H1 (cell line): ENCODE measurements at regions not wholly inside any gene's neighbourhood (a gene's known extent, or its start where the extent isn't known, plus 50 kb on each side); places are given as distances from the start of the nearest gene placed in this dataset.

ENCODE experiments used
- CTCF ChIA-PET: fragments of 300-600 bp; sonication (Branson Sonifier 250); formaldehyde crosslinking; loops from one replicate; lab custom pipeline; 2021; ENCODE audit not compliant: partially characterized antibody; lab: Charles Lee
- POLR2A ChIA-PET: fragments of 300-600 bp; sonication (Branson Sonifier 250); formaldehyde crosslinking; loops from one replicate; lab custom pipeline; 2021; ENCODE audit warnings: inconsistent platforms; ENCODE audit not compliant: partially characterized antibody; lab: Charles Lee
- DNase-seq, 2 experiments: peaks; one replicate each; pipeline versions ENCODE4 v3.0.0 to v3.0.0-alpha.2; 2010 to 2022; ENCODE audit warnings: low spot score in 2 of 2, low read depth in 1 of 2, mixed read lengths in 1 of 2
- FAIRE-seq: peaks from 2 replicates; lab custom pipeline; 2011; peaks lifted over from hg19 to GRCh38; lab: Jason Lieb, UNC
- H2AFZ ChIP-seq: 2 replicates; pipeline ENCODE4 v1.8.1; 2012; ENCODE audit warnings: low read length, inconsistent platforms
- H2AK5ac ChIP-seq: 2 replicates; pipeline ENCODE4 v1.6.1; 2013; ENCODE audit warnings: low read depth, low read length
- H2BK120ac ChIP-seq: replicated peaks from 2 replicates; pipeline ENCODE3; 2013; ENCODE audit warnings: low read depth, low read length, inconsistent platforms
- H2BK12ac ChIP-seq: 2 replicates; pipeline ENCODE4 v1.6.1; 2013; ENCODE audit warnings: low read depth, low read length
- H2BK15ac ChIP-seq: 2 replicates; pipeline ENCODE4 v1.6.1; 2013; ENCODE audit warnings: low read length
- H2BK20ac ChIP-seq: 2 replicates; pipeline ENCODE4 v1.6.1; 2013; ENCODE audit warnings: low read length
- H2BK5ac ChIP-seq: 2 replicates; pipeline ENCODE4 v1.6.1; 2013; ENCODE audit warnings: low read depth, low read length
- H3K14ac ChIP-seq: 2 replicates; pipeline ENCODE4 v1.6.1; 2013; ENCODE audit warnings: inconsistent platforms; ENCODE audit not compliant: insufficient read length
- H3K18ac ChIP-seq: 2 replicates; pipeline ENCODE4 v1.6.1; 2013; ENCODE audit warnings: low read length; ENCODE audit errors: extremely low read depth
- H3K23ac ChIP-seq: 2 replicates; pipeline ENCODE4 v1.6.1; 2013; ENCODE audit warnings: inconsistent platforms; ENCODE audit not compliant: insufficient read length
- H3K23me2 ChIP-seq: 2 replicates; pipeline ENCODE4 v1.6.1; 2013; ENCODE audit warnings: low read depth, low read length
- H3K27ac ChIP-seq: 2 replicates; pipeline ENCODE4 v1.6.1; 2011; ENCODE audit warnings: low read depth, low read length, inconsistent platforms
- H3K27me3 ChIP-seq, 4 experiments: replicated peaks in 1 of 4; 1 replicate in 1 of 4; 2 replicates in 3 of 4; pipeline versions ENCODE4 v1.6.1 to v1.8.1; 2011 to 2013; ENCODE audit warnings: low read length in 3 of 4, mild to moderate bottlenecking in 3 of 4, inconsistent platforms in 2 of 4, mixed read lengths in 2 of 4, moderate library complexity in 1 of 4; ENCODE audit not compliant: control insufficient read depth in 3 of 4, insufficient read depth in 3 of 4; ENCODE audit errors: extremely low read depth in 1 of 4
- H3K36me3 ChIP-seq, 4 experiments: 2 replicates each; pipeline versions ENCODE4 v1.6.1 to v1.8.1; 2011 to 2013; ENCODE audit warnings: mild to moderate bottlenecking in 4 of 4, low read length in 3 of 4, moderate library complexity in 2 of 4, control low read depth in 1 of 4, inconsistent platforms in 1 of 4; ENCODE audit not compliant: insufficient read depth in 4 of 4, control insufficient read depth in 2 of 4
- H3K4ac ChIP-seq: replicated peaks from 2 replicates; pipeline ENCODE3; 2013; ENCODE audit warnings: low read length, low read depth, mixed read lengths, inconsistent platforms; ENCODE audit not compliant: insufficient read length
- H3K4me1 ChIP-seq, 4 experiments: replicated peaks in 1 of 4; 1 replicate in 1 of 4; 2 replicates in 3 of 4; pipeline versions ENCODE4 v1.6.1 to v1.8.1; 2011 to 2013; ENCODE audit warnings: low read length in 3 of 4, inconsistent platforms in 2 of 4, mixed read lengths in 1 of 4; ENCODE audit not compliant: insufficient read depth in 4 of 4, control insufficient read depth in 3 of 4
- H3K4me2 ChIP-seq, 2 experiments: 2 replicates each; pipeline versions ENCODE4 v1.6.1 to v1.8.1; 2011 to 2013; ENCODE audit warnings: low read depth in 2 of 2, low read length in 2 of 2, control low read depth in 1 of 2, inconsistent platforms in 1 of 2, mild to moderate bottlenecking in 1 of 2; ENCODE audit not compliant: insufficient read depth in 1 of 2
- H3K4me3 ChIP-seq, 4 experiments: fragments of 200-600, 300-600 bp in 1 of 4; sonication (generic), shearing (Covaris generic), sonication (Bioruptor Twin) in 1 of 4; 2 replicates each; pipeline versions ENCODE4 v1.5.1 to v1.8.1; 2011 to 2016; ENCODE audit warnings: low read length in 4 of 4, low read depth in 3 of 4, control low read depth in 2 of 4, inconsistent platforms in 2 of 4, mild to moderate bottlenecking in 2 of 4, mixed read lengths in 1 of 4, moderate library complexity in 1 of 4; ENCODE audit not compliant: insufficient read depth in 2 of 4; ENCODE audit errors: extremely low read depth in 1 of 4
- H3K56ac ChIP-seq: replicated peaks from 2 replicates; pipeline ENCODE3; 2013; ENCODE audit warnings: low read depth, mild to moderate bottlenecking, mixed read lengths, low read length, inconsistent platforms; ENCODE audit not compliant: insufficient read length
- H3K79me1 ChIP-seq: 2 replicates; pipeline ENCODE4 v1.6.1; 2013; ENCODE audit warnings: low read depth, low read length, control low read depth
- H3K79me2 ChIP-seq, 2 experiments: 2 replicates each; pipeline versions ENCODE4 v1.6.1 to v1.8.1; 2012 to 2013; ENCODE audit warnings: low read length in 2 of 2, mild to moderate bottlenecking in 2 of 2, inconsistent platforms in 1 of 2; ENCODE audit not compliant: insufficient read depth in 2 of 2, control insufficient read depth in 1 of 2
- H3K9ac ChIP-seq, 4 experiments: replicated peaks in 1 of 4; 1 replicate in 1 of 4; 2 replicates in 3 of 4; pipeline versions ENCODE4 v1.6.1 to v1.8.1; 2011 to 2013; ENCODE audit warnings: low read depth in 3 of 4, low read length in 3 of 4, control low read depth in 2 of 4, mild to moderate bottlenecking in 2 of 4, moderate library complexity in 2 of 4, inconsistent platforms in 1 of 4; ENCODE audit errors: extremely low read depth in 1 of 4
- H3K9me3 ChIP-seq, 2 experiments: 2 replicates each; pipeline versions ENCODE4 v1.6.1 to v1.8.1; 2012 to 2013; ENCODE audit warnings: mild to moderate bottlenecking in 2 of 2, moderate library complexity in 2 of 2, control low read depth in 1 of 2, inconsistent platforms in 1 of 2, low read depth in 1 of 2, low read length in 1 of 2, mixed read lengths in 1 of 2; ENCODE audit not compliant: insufficient read depth in 2 of 2
- H4K20me1 ChIP-seq, 2 experiments: replicated peaks in 1 of 2; 2 replicates each; pipeline versions ENCODE3 to v1.8.1; 2011 to 2013; ENCODE audit warnings: inconsistent platforms in 2 of 2, low read length in 2 of 2, mild to moderate bottlenecking in 1 of 2; ENCODE audit not compliant: insufficient read depth in 2 of 2, control insufficient read depth in 1 of 2
- H4K5ac ChIP-seq: 2 replicates; pipeline ENCODE4 v1.6.1; 2013; ENCODE audit warnings: low read length, low read depth, mixed read lengths, inconsistent platforms; ENCODE audit not compliant: insufficient read length
- H4K8ac ChIP-seq: 2 replicates; pipeline ENCODE4 v1.8.0; 2013; ENCODE audit warnings: mild to moderate bottlenecking, moderate library complexity, low read length, inconsistent platforms; ENCODE audit not compliant: insufficient read depth; ENCODE audit errors: extremely low read depth
- H4K91ac ChIP-seq: replicated peaks from 2 replicates; pipeline ENCODE3; 2013; ENCODE audit warnings: low read length, mixed read lengths, inconsistent platforms; ENCODE audit not compliant: insufficient read length
- WGBS, 2 experiments: shearing (Covaris generic) in 1 of 2; methylation state at CpG; one replicate each; pipeline versions ENCODE4 v1.1.6 to v1.1.7; 2013 to 2015; ENCODE audit warnings: low lambda C conversion rate in 2 of 2, mixed read lengths in 2 of 2, inconsistent platforms in 1 of 2, low coverage in 1 of 2, missing lambda C conversion rate in 1 of 2; ENCODE audit not compliant: insufficient replicate concordance in 2 of 2, insufficient coverage in 1 of 2, insufficient read length in 1 of 2; ENCODE audit errors: extremely low coverage in 1 of 2, missing lambda C conversion rate in 1 of 2; 5-methylcytosine and 5-hydroxymethylcytosine counted together

- Histone ChIP-seq H3K9me3 (no peaks in the 10 kb centered on the region), H4K8ac (no peak overlapping the region), H3K79me2 (peaks cover 28 to 71% of the 10 kb centered on the region in 2 experiments), H3K23me2 (no peaks in the 10 kb centered on the region; the same call in 1 of the 2 replicates), H2BK15ac (no peak overlapping the region), H4K5ac (no peak overlapping the region), H3K4me2 (no peak overlapping the region), H4K91ac (no peak overlapping the region), H3K23ac (no peak overlapping the region), H2AFZ (no peak overlapping the region), H2BK12ac (no peak overlapping the region), H3K56ac (no peak overlapping the region), H3K4ac (no peak overlapping the region), H2BK20ac (no peak overlapping the region), H3K4me1 (peaks cover 3 to 12% (median 6%) of the 10 kb centered on the region in 4 experiments; a peak in 4 of 7 replicates), H3K36me3 (no peaks in the 10 kb centered on the region; a peak in 1 of 8 replicates), H4K20me1 (peaks cover 21 to 32% of the 10 kb centered on the region in 2 experiments), H2AK5ac (no peak overlapping the region), H3K79me1 (peaks cover 28% of the 10 kb centered on the region), H3K27me3 (no peaks in the 10 kb centered on the region), H3K18ac (no peak overlapping the region), H2BK5ac (no peak overlapping the region), H3K4me3 (no peak overlapping the region), H3K9ac (no peak overlapping the region), H3K27ac (no peak overlapping the region), H3K14ac (no peak overlapping the region), H2BK120ac (no peak overlapping the region)
- WGBS, 2 experiments, result 78% methylated on average over 1 of the region's 1 CpG; no CpG with 5 or more reads in 1 of the 2 experiments
- FAIRE-seq (no peak), DNase-seq (no peak)
- CTCF ChIA-PET, result no interaction called here
- POLR2A ChIA-PET, result interaction anchor here (1.4 kb wide), 1 partner anchor 604 kb away, joined by 3 read pairs; no protein-coding TSS in a partner anchor
Measured at GRCh38 chr17:45575126-45575885, 84.8 kb upstream of the PLEKHM1 start.
